ENCODE measurements at regions not wholly inside any gene's neighbourhood (a gene's known extent, or its start where the extent isn't known, plus 50 kb on each side); places are given as distances from the start of the nearest gene placed in this dataset.

GRCh38 chr2:157932480-157933159 lies 56.5 kb upstream of the ACVR1 start:
- no peaks in the 10 kb centered on the region for H4K20me1 ChIP-seq (ENCODE audit: insufficient read depth, low read length)
- 97% methylated on average over 4 of the region's 10 CpGs for WGBS (ENCODE audit: insufficient coverage)
- no peak overlapping the region for H2AFZ ChIP-seq (ENCODE audit: insufficient read depth, low read depth, low read length, poor library complexity, severe bottlenecking)
- no peak for DNase-seq
- H3K4me1 ChIP-seq (ENCODE audit: control insufficient read depth in 1 of 2, insufficient read depth in 2 of 2, low read length in 2 of 2): no peaks in the 10 kb centered on the region
- Mint-ChIP-seq H3K4me3 (no peak overlapping the region), H3K27ac (no peak overlapping the region), H3K9me3 (peaks cover 0 to 2% (median 0%) of the 10 kb centered on the region in 7 donors), H3K36me3 (no peaks in the 10 kb centered on the region), H3K4me1 (no peaks in the 10 kb centered on the region), H3K27me3 (ENCODE audit: low read depth in 3 of 3) (peaks cover 0 to 2% (median 0%) of the 10 kb centered on the region in 3 donors)
- H3K9ac ChIP-seq (ENCODE audit: insufficient read depth, low read length, poor library complexity, severe bottlenecking): no peak overlapping the region
- intact Hi-C loops (cut with micrococcal nuclease): no loop called here
- H3K36me3 ChIP-seq (replicated peaks in 1 of 2; ENCODE audit: control insufficient read depth in 1 of 2, insufficient read depth in 2 of 2, low read length in 2 of 2): no peaks in the 10 kb centered on the region
- no peak for TF ChIP-seq CTCF (IDR thresholded peaks at IDR 0.05)
- H3K4me3 ChIP-seq (replicated peaks in 1 of 3; ENCODE audit: low read depth in 2 of 3, low read length in 3 of 3): no peak overlapping the region
- no peak overlapping the region for H3K27ac ChIP-seq (ENCODE audit: low read depth in 1 of 2, low read length in 2 of 2)
- H3K4me2 ChIP-seq (replicated peaks; ENCODE audit: extremely low read depth, low read length, poor library complexity, severe bottlenecking): no peak overlapping the region
- no peaks in the 10 kb centered on the region for H3K9me3 ChIP-seq (replicated peaks in 1 of 2; ENCODE audit: control insufficient read depth in 1 of 2, insufficient read depth in 1 of 2, low read length in 2 of 2)
- H3K27me3 ChIP-seq (ENCODE audit: control insufficient read depth in 2 of 2, insufficient read depth in 2 of 2, low read length in 2 of 2): no peaks in the 10 kb centered on the region
- H3K79me2 ChIP-seq (ENCODE audit: insufficient read depth, low read length): no peaks in the 10 kb centered on the region

GRCh38 chr2:157931542-157931941 lies 55.4 kb upstream of the ACVR1 start:
- Histone ChIP-seq H3K27me3 (ENCODE audit: control insufficient read depth in 2 of 2, insufficient read depth in 2 of 2, low read length in 2 of 2) (no peaks in the 10 kb centered on the region), H3K9ac (ENCODE audit: insufficient read depth, low read length, poor library complexity, severe bottlenecking) (no peak overlapping the region), H4K20me1 (ENCODE audit: insufficient read depth, low read length) (no peaks in the 10 kb centered on the region), H3K4me2 (replicated peaks; ENCODE audit: extremely low read depth, low read length, poor library complexity, severe bottlenecking) (no peak overlapping the region), H3K27ac (ENCODE audit: low read depth in 1 of 2, low read length in 2 of 2) (no peak overlapping the region), H3K9me3 (replicated peaks in 1 of 2; ENCODE audit: control insufficient read depth in 1 of 2, insufficient read depth in 1 of 2, low read length in 2 of 2) (no peaks in the 10 kb centered on the region), H2AFZ (ENCODE audit: insufficient read depth, low read depth, low read length, poor library complexity, severe bottlenecking) (no peak overlapping the region), H3K36me3 (replicated peaks in 1 of 2; ENCODE audit: control insufficient read depth in 1 of 2, insufficient read depth in 2 of 2, low read length in 2 of 2) (no peaks in the 10 kb centered on the region), H3K4me3 (replicated peaks in 1 of 3; ENCODE audit: low read depth in 2 of 3, low read length in 3 of 3) (no peak overlapping the region), H3K4me1 (ENCODE audit: control insufficient read depth in 1 of 2, insufficient read depth in 2 of 2, low read length in 2 of 2) (no peaks in the 10 kb centered on the region), H3K79me2 (ENCODE audit: insufficient read depth, low read length) (no peaks in the 10 kb centered on the region)
- no peaks in the 10 kb centered on the region for H3K4me1 Mint-ChIP-seq
- no peaks in the 10 kb centered on the region for H3K36me3 Mint-ChIP-seq
- no CpG with 5 or more reads among the region's 1 CpG for WGBS (ENCODE audit: insufficient coverage)
- DNase-seq: no peak
- intact Hi-C loops (cut with micrococcal nuclease): no loop called here
- peak overlapping the region in 1 of 7 donors; percentile 21 for H3K27ac Mint-ChIP-seq
- H3K27me3 Mint-ChIP-seq (ENCODE audit: low read depth in 3 of 3): peaks cover 0 to 2% (median 0%) of the 10 kb centered on the region in 3 donors
- H3K9me3 Mint-ChIP-seq: peaks cover 0 to 2% (median 0%) of the 10 kb centered on the region in 7 donors
- TF ChIP-seq CTCF (IDR thresholded peaks at IDR 0.05): no peak
- no peak overlapping the region for H3K4me3 Mint-ChIP-seq

All from CD14-positive monocyte (primary cell).